IMR-90 (cell line): ENCODE measurements at regions not wholly inside any gene's neighbourhood (a gene's known extent, or its start where the extent isn't known, plus 50 kb on each side); places are given as distances from the start of the nearest gene placed in this dataset.

Experiments used
- ATAC-seq: fragments of 200-7000 bp; cut with Tn5 transposase; 2 replicates; pipeline ENCODE4 v1.9.1; 2020; ENCODE audit warnings: low read depth, mild to moderate bottlenecking, moderate library complexity
- BruUV-seq: library from RNA; stranded (reverse); fragments of 400-500 nt; replicated peaks from 2 replicates; lab custom pipeline; 2021; lab: Mats Ljungman, UMichigan
- CTCF ChIA-PET: fragments of 300-600 bp; formaldehyde crosslinking; extraction: SDS; loops from one replicate; lab custom pipeline; 2021; ENCODE audit warnings: antibody characterized with exemption; lab: Yijun Ruan, JAX
- POLR2A ChIA-PET: fragments of 300-600 bp; sonication (Branson Sonifier 250); formaldehyde crosslinking; loops from one replicate; lab custom pipeline; 2022; ENCODE audit warnings: antibody characterized with exemption; ENCODE audit not compliant: unreplicated experiment; lab: Charles Lee
- DNase-seq: peaks from one replicate; pipeline ENCODE4 v3.0.0; 2013
- H2AFZ ChIP-seq: replicated peaks from 2 replicates; pipeline ENCODE3; 2013; ENCODE audit warnings: low read length, mild to moderate bottlenecking; ENCODE audit not compliant: poor library complexity
- H2AK5ac ChIP-seq: 2 replicates; pipeline ENCODE4 v1.6.1; 2013; ENCODE audit warnings: low read depth, low read length, inconsistent platforms
- H2AK9ac ChIP-seq: replicated peaks from 2 replicates; pipeline ENCODE3; 2013; ENCODE audit warnings: mild to moderate bottlenecking, low read depth, low read length, moderate library complexity; ENCODE audit not compliant: poor library complexity
- H2BK120ac ChIP-seq: 2 replicates; pipeline ENCODE4 v1.6.1; 2013; ENCODE audit warnings: low read depth, low read length, inconsistent platforms
- H2BK15ac ChIP-seq: 3 replicates; pipeline ENCODE4 v1.6.1; 2013; ENCODE audit warnings: low read depth, low read length, inconsistent platforms
- H2BK20ac ChIP-seq: 2 replicates; pipeline ENCODE4 v1.6.1; 2013; ENCODE audit warnings: low read depth, mild to moderate bottlenecking, inconsistent platforms, low read length, moderate library complexity
- H2BK5ac ChIP-seq: 2 replicates; pipeline ENCODE4 v1.6.1; 2013; ENCODE audit warnings: mild to moderate bottlenecking, low read depth, low read length, inconsistent platforms; ENCODE audit not compliant: poor library complexity, severe bottlenecking
- H3K14ac ChIP-seq: replicated peaks from 2 replicates; pipeline ENCODE4 v1.6.1; 2013; ENCODE audit warnings: low read depth, low read length, inconsistent platforms
- H3K18ac ChIP-seq: 2 replicates; pipeline ENCODE4 v1.6.1; 2013; ENCODE audit warnings: low read depth, low read length, control low read depth
- H3K23ac ChIP-seq: 2 replicates; pipeline ENCODE4 v1.6.1; 2013; ENCODE audit warnings: low read depth, low read length, inconsistent platforms
- H3K27ac ChIP-seq: 2 replicates; pipeline ENCODE4 v1.5.1; 2013; ENCODE audit warnings: mild to moderate bottlenecking, control low read depth, low read length; ENCODE audit not compliant: insufficient read depth
- H3K27me3 ChIP-seq: 2 replicates; pipeline ENCODE4 v1.6.1; 2013; ENCODE audit warnings: low read length; ENCODE audit not compliant: control insufficient read depth, insufficient read depth
- H3K36me3 ChIP-seq: 2 replicates; pipeline ENCODE4 v1.6.1; 2013; ENCODE audit warnings: low read length, mixed read lengths; ENCODE audit not compliant: control insufficient read depth, insufficient read depth
- H3K4ac ChIP-seq: 2 replicates; pipeline ENCODE4 v1.6.1; 2013; ENCODE audit warnings: low read depth, low read length, inconsistent platforms
- H3K4me1 ChIP-seq: 2 replicates; pipeline ENCODE4 v1.6.1; 2013; ENCODE audit warnings: low read length, mixed read lengths; ENCODE audit not compliant: control insufficient read depth, insufficient read depth
- H3K4me2 ChIP-seq: 2 replicates; pipeline ENCODE4 v1.6.1; 2013; ENCODE audit warnings: low read depth, mild to moderate bottlenecking, control low read depth, low read length, moderate library complexity
- H3K4me3 ChIP-seq: 2 replicates; pipeline ENCODE4 v1.5.1; 2013; ENCODE audit warnings: low read depth, mild to moderate bottlenecking, control low read depth, low read length, moderate library complexity; ENCODE audit not compliant: insufficient read depth
- H3K56ac ChIP-seq: 2 replicates; pipeline ENCODE4 v1.6.1; 2013; ENCODE audit warnings: low read length, inconsistent platforms; ENCODE audit not compliant: insufficient read depth; ENCODE audit errors: extremely low read depth
- H3K79me1 ChIP-seq, 2 experiments: 2 replicates each; pipeline ENCODE4 v1.6.1; 2013; ENCODE audit warnings: low read length in 2 of 2, inconsistent platforms in 1 of 2, low read depth in 1 of 2
- H3K9ac ChIP-seq: 2 replicates; pipeline ENCODE4 v1.6.1; 2013; ENCODE audit warnings: low read depth, low read length, control low read depth
- H3K9me1 ChIP-seq: 2 replicates; pipeline ENCODE4 v1.6.1; 2013; ENCODE audit warnings: low read length, inconsistent platforms; ENCODE audit not compliant: insufficient read depth
- H3K9me3 ChIP-seq: 2 replicates; pipeline ENCODE4 v1.6.1; 2013; ENCODE audit warnings: low read length; ENCODE audit not compliant: control insufficient read depth, insufficient read depth
- H4K20me1 ChIP-seq: 2 replicates; pipeline ENCODE4 v1.6.1; 2013; ENCODE audit warnings: low read length, inconsistent platforms; ENCODE audit not compliant: insufficient read depth
- H4K5ac ChIP-seq: 2 replicates; pipeline ENCODE4 v1.6.1; 2013; ENCODE audit warnings: mild to moderate bottlenecking, low read depth, low read length, control low read depth
- H4K8ac ChIP-seq, 2 experiments: 2 replicates each; pipeline ENCODE4 v1.6.1; 2013; ENCODE audit warnings: low read depth in 2 of 2, low read length in 2 of 2, control low read depth in 1 of 2, inconsistent platforms in 1 of 2
- H4K91ac ChIP-seq: 2 replicates; pipeline ENCODE4 v1.6.1; 2013; ENCODE audit warnings: low read depth, low read length, inconsistent platforms; ENCODE audit not compliant: insufficient read depth
- BHLHE40 ChIP-seq: fragments of 150-350 bp; IDR thresholded peaks from 2 replicates; pipeline ENCODE4 v1.6.1; 2016; ENCODE audit warnings: mild to moderate bottlenecking, low read depth, low read length
- CHD1 ChIP-seq: IDR thresholded peaks from 2 replicates; pipeline ENCODE4 v1.6.1; 2012; ENCODE audit warnings: low read depth, low read length, improper control_type of control experiment
- CTCF ChIP-seq: conservative IDR thresholded peaks from 2 replicates; pipeline ENCODE4 v1.5.1; 2012; ENCODE audit warnings: mild to moderate bottlenecking, low read depth, low read length, improper control_type of control experiment
- ELK1 ChIP-seq: fragments of 150-350 bp; IDR thresholded peaks from 2 replicates; pipeline ENCODE4 v1.6.1; 2016; ENCODE audit warnings: low read depth, mild to moderate bottlenecking, low read length, moderate library complexity, borderline replicate concordance
- FOS ChIP-seq: fragments of 150-350 bp; IDR thresholded peaks from 2 replicates; pipeline ENCODE4 v1.6.1; 2016; ENCODE audit warnings: low read depth, low read length
- MAFK ChIP-seq: IDR thresholded peaks from 2 replicates; pipeline ENCODE4 v1.6.1; 2012; ENCODE audit warnings: low read depth, low read length, improper control_type of control experiment
- MAZ ChIP-seq: IDR thresholded peaks from 2 replicates; pipeline ENCODE4 v1.6.1; 2012; ENCODE audit warnings: low read depth, mild to moderate bottlenecking, low read length, improper control_type of control experiment, moderate library complexity, borderline replicate concordance
- MXI1 ChIP-seq: IDR thresholded peaks from 2 replicates; pipeline ENCODE4 v1.6.1; 2012; ENCODE audit warnings: low read depth, mild to moderate bottlenecking, low read length, moderate library complexity, borderline replicate concordance
- NFE2L2 ChIP-seq: fragments of 150-350 bp; IDR thresholded peaks from 2 replicates; pipeline ENCODE4 v1.6.1; 2016; ENCODE audit warnings: low read depth, mild to moderate bottlenecking, low read length
- POLR2A ChIP-seq: IDR thresholded peaks from 2 replicates; pipeline ENCODE4 v1.6.1; 2012; ENCODE audit warnings: mild to moderate bottlenecking, low read depth, low read length
- RAD21 ChIP-seq: IDR thresholded peaks from 2 replicates; pipeline ENCODE4 v1.6.1; 2012; ENCODE audit warnings: low read length, improper control_type of control experiment
- RCOR1 ChIP-seq: IDR thresholded peaks from 2 replicates; pipeline ENCODE4 v1.6.1; 2012; ENCODE audit warnings: mild to moderate bottlenecking, low read length, improper control_type of control experiment; ENCODE audit not compliant: insufficient replicate concordance
- RFX5 ChIP-seq: IDR thresholded peaks from 2 replicates; pipeline ENCODE4 v1.8.0; 2012; ENCODE audit warnings: low read depth, mild to moderate bottlenecking, low read length, moderate library complexity
- SMC3 ChIP-seq: fragments of 150-350 bp; IDR thresholded peaks from 2 replicates; pipeline ENCODE4 v1.6.1; 2016; ENCODE audit warnings: low read depth, mild to moderate bottlenecking, antibody characterized with exemption, low read length, moderate library complexity
- USF2 ChIP-seq: fragments of 150-350 bp; IDR thresholded peaks from 2 replicates; pipeline ENCODE4 v1.6.1; 2017; ENCODE audit warnings: mild to moderate bottlenecking, antibody characterized with exemption, low read length, low read depth
- WGBS, 2 experiments: methylation state at CpG; one replicate each; pipeline versions ENCODE4 v1.1.5 to v1.1.7; 2013; ENCODE audit warnings: missing lambda C conversion rate in 2 of 2; ENCODE audit not compliant: insufficient read length in 1 of 2; ENCODE audit errors: extremely low coverage in 2 of 2; 5-methylcytosine and 5-hydroxymethylcytosine counted together
- dilution Hi-C: fragments of 300-500 bp; cut with HindIII; formaldehyde crosslinking; loops from one replicate; pipeline ENCODE4 v1.14.3; 2018; ENCODE audit warnings: low sequenced_read_pairs; ENCODE audit not compliant: unreplicated experiment
- in situ Hi-C: fragments of 300-500 bp; cut with MboI; formaldehyde crosslinking; loops from 3 replicates; pipeline ENCODE4 v1.14.3; 2019; ENCODE audit warnings: low sequenced_read_pairs, inconsistent platforms, mixed read lengths
- intact Hi-C: fragments of 100-400 bp; cut with micrococcal nuclease; formaldehyde crosslinking; loops from 2 replicates; pipeline ENCODE4 v1.10.0; 2022

- Histone ChIP-seq H2AK5ac (no peak overlapping the region), H3K79me1 (no peaks in the 10 kb centered on the region), H2AK9ac (no peak overlapping the region), H3K9me3 (no peaks in the 10 kb centered on the region), H4K91ac (no peak overlapping the region), H3K4me1 (no peaks in the 10 kb centered on the region), H2AFZ (no peak overlapping the region), H3K4me3 (no peak overlapping the region), H2BK5ac (no peak overlapping the region), H3K36me3 (no peaks in the 10 kb centered on the region), H3K9me1 (no peaks in the 10 kb centered on the region), H2BK120ac (no peak overlapping the region), H3K14ac (no peak overlapping the region), H4K8ac (no peak overlapping the region), H3K27ac (no peak overlapping the region), H3K9ac (no peak overlapping the region), H4K20me1 (no peaks in the 10 kb centered on the region), H3K4me2 (no peak overlapping the region), H3K56ac (no peak overlapping the region), H3K23ac (no peak overlapping the region), H4K5ac (no peak overlapping the region), H2BK20ac (no peak overlapping the region), H2BK15ac (no peak overlapping the region), H3K18ac (no peak overlapping the region), H3K27me3 (no peaks in the 10 kb centered on the region), H3K4ac (no peak overlapping the region)
- POLR2A ChIA-PET, result no interaction called here
- intact Hi-C loops, result no loop called here
- WGBS, 2 experiments, result 100% methylated on average over 1 of the region's 1 CpG; no CpG with 5 or more reads in 1 of the 2 experiments
- CTCF ChIA-PET, result no interaction called here
- no peak for TF ChIP-seq CHD1
- no peak for TF ChIP-seq ELK1
- no peak for TF ChIP-seq MXI1
- TF ChIP-seq RAD21, result no peak
- TF ChIP-seq MAZ, result no peak
- TF ChIP-seq NFE2L2, result no peak
- no peak for TF ChIP-seq BHLHE40
- no peak for TF ChIP-seq CTCF
- TF ChIP-seq RFX5, result no peak
- no peak for TF ChIP-seq RCOR1
- no peak for TF ChIP-seq MAFK
- no peak for TF ChIP-seq USF2
- TF ChIP-seq SMC3, result no peak
- no peak for TF ChIP-seq FOS
- no peak for TF ChIP-seq POLR2A
- no TSS peak for BruUV-seq
- ATAC-seq (no peak), DNase-seq (no peak)
- in situ Hi-C loops, result no loop called here
- dilution Hi-C loops, result no loop called here
Measured at GRCh38 chr5:147152086-147152485, 82.7 kb upstream of the STK32A start.
